Muscle of leg (tissue), 3 donors: ENCODE measurements at regions not wholly inside any gene's neighbourhood (a gene's known extent, or its start where the extent isn't known, plus 50 kb on each side); places are given as distances from the start of the nearest gene placed in this dataset.
"Not testable (repeated sequence)": the region's sequence is repeated elsewhere in the genome, so short reads cannot be mapped to it uniquely, and the experiment has no call there.

ENCODE experiments used
- DNase-seq: peaks from one replicate; pipeline ENCODE4 v3.0.0; 2013
- H3K27ac ChIP-seq: one replicate; pipeline ENCODE4 v1.5.1; 2013; ENCODE audit warnings: mild to moderate bottlenecking, low read length, control low read depth
- H3K27me3 ChIP-seq: one replicate; pipeline ENCODE4 v1.6.1; 2013; ENCODE audit warnings: low read length; ENCODE audit not compliant: control insufficient read depth, insufficient read depth
- H3K36me3 ChIP-seq: one replicate; pipeline ENCODE4 v1.6.1; 2013; ENCODE audit warnings: low read length; ENCODE audit not compliant: control insufficient read depth, insufficient read depth
- H3K4me1 ChIP-seq: one replicate; pipeline ENCODE4 v1.6.1; 2013; ENCODE audit warnings: low read length; ENCODE audit not compliant: control insufficient read depth, insufficient read depth
- H3K4me3 ChIP-seq: one replicate; pipeline ENCODE4 v1.5.1; 2013; ENCODE audit warnings: low read length, control low read depth
- H3K9me3 ChIP-seq: replicated peaks from 2 replicates; pipeline ENCODE4 v1.6.1; 2013; ENCODE audit warnings: low read depth, low read length; ENCODE audit not compliant: control insufficient read depth
- WGBS: methylation state at CpG from one replicate; pipeline ENCODE4 v1.1.5; 2013; ENCODE audit warnings: missing lambda C conversion rate; ENCODE audit not compliant: insufficient coverage; 5-methylcytosine and 5-hydroxymethylcytosine counted together

GRCh38 chr12:83470749-83471148 is 784.0 kb downstream of the TMTC2 start:
- no peaks in the 10 kb centered on the region for H3K9me3 ChIP-seq
- DNase-seq = no peak
- 100% methylated on average over 1 of the region's 3 CpGs for WGBS
- no peak overlapping the region for H3K4me3 ChIP-seq
- H3K36me3 ChIP-seq = no peaks in the 10 kb centered on the region
- no peaks in the 10 kb centered on the region for H3K27me3 ChIP-seq
- no peak overlapping the region for H3K27ac ChIP-seq
- no peaks in the 10 kb centered on the region for H3K4me1 ChIP-seq

GRCh38 chr12:83468988-83469908 is 782.5 kb downstream of the TMTC2 start:
- Histone ChIP-seq H3K4me1 (no peaks in the 10 kb centered on the region), H3K36me3 (no peaks in the 10 kb centered on the region), H3K27me3 (no peaks in the 10 kb centered on the region), H3K9me3 (no peaks in the 10 kb centered on the region), H3K27ac (no peak overlapping the region), H3K4me3 (no peak overlapping the region)
- DNase-seq = peak; percentile 20
- WGBS = 42% methylated on average over 3 of the region's 5 CpGs

GRCh38 chr12:83465632-83466031 is 778.9 kb downstream of the TMTC2 start:
- no CpG with 5 or more reads among the region's 2 CpGs for WGBS
- no peaks in the 10 kb centered on the region for H3K36me3 ChIP-seq
- H3K4me1 ChIP-seq = no peaks in the 10 kb centered on the region
- no peak overlapping the region for H3K4me3 ChIP-seq
- H3K27ac ChIP-seq = no peak overlapping the region
- H3K27me3 ChIP-seq = no peaks in the 10 kb centered on the region
- no peak for DNase-seq
- H3K9me3 ChIP-seq = no peaks in the 10 kb centered on the region

GRCh38 chr12:83462419-83462818 is 775.7 kb downstream of the TMTC2 start:
- Histone ChIP-seq H3K9me3 (no peaks in the 10 kb centered on the region), H3K36me3 (no peaks in the 10 kb centered on the region), H3K4me3 (no peak overlapping the region), H3K27me3 (no peaks in the 10 kb centered on the region), H3K27ac (no peak overlapping the region), H3K4me1 (no peaks in the 10 kb centered on the region)
- no peak for DNase-seq

GRCh38 chr12:83461336-83461935 is 774.7 kb downstream of the TMTC2 start:
- WGBS = no CpG with 5 or more reads among the region's 3 CpGs
- Histone ChIP-seq H3K9me3 (no peaks in the 10 kb centered on the region), H3K36me3 (no peaks in the 10 kb centered on the region), H3K27ac (no peak overlapping the region), H3K4me3 (no peak overlapping the region), H3K4me1 (no peaks in the 10 kb centered on the region), H3K27me3 (no peaks in the 10 kb centered on the region)
- peak; percentile 10 for DNase-seq

- H3K9me3 ChIP-seq = no peaks in the 10 kb centered on the region
- H3K4me1 ChIP-seq = no peaks in the 10 kb centered on the region
- DNase-seq = no peak
- WGBS = 84% methylated on average over 2 of the region's 2 CpGs
- no peak overlapping the region for H3K4me3 ChIP-seq
- no peaks in the 10 kb centered on the region for H3K27me3 ChIP-seq
- H3K36me3 ChIP-seq = no peaks in the 10 kb centered on the region
- H3K27ac ChIP-seq = no peak overlapping the region
These were observed 764.5 kb downstream of the TMTC2 start for GRCh38 chr12:83451189-83451588.

- Histone ChIP-seq H3K27ac (no peak overlapping the region), H3K4me1 (no peaks in the 10 kb centered on the region), H3K9me3 (no peaks in the 10 kb centered on the region), H3K4me3 (no peak overlapping the region), H3K27me3 (no peaks in the 10 kb centered on the region), H3K36me3 (no peaks in the 10 kb centered on the region)
- no CpG with 5 or more reads among the region's 1 CpG for WGBS
- no peak for DNase-seq
These were observed 747.9 kb downstream of the TMTC2 start for GRCh38 chr12:83434600-83434999.

- no peaks in the 10 kb centered on the region for H3K4me1 ChIP-seq
- H3K36me3 ChIP-seq = no peaks in the 10 kb centered on the region
- no peaks in the 10 kb centered on the region for H3K9me3 ChIP-seq
- WGBS = no CpG with 5 or more reads among the region's 3 CpGs
- no peaks in the 10 kb centered on the region for H3K27me3 ChIP-seq
- H3K4me3 ChIP-seq = no peak overlapping the region
- DNase-seq = no peak
- H3K27ac ChIP-seq = no peak overlapping the region
These were observed 745.5 kb downstream of the TMTC2 start for GRCh38 chr12:83432176-83432719.

GRCh38 chr12:83427586-83428136 is 741.0 kb downstream of the TMTC2 start:
- not testable (repeated sequence) for H3K9me3 ChIP-seq, H3K4me3 ChIP-seq, H3K36me3 ChIP-seq, DNase-seq, H3K27ac ChIP-seq, H3K27me3 ChIP-seq, H3K4me1 ChIP-seq
- no CpG with 5 or more reads among the region's 2 CpGs for WGBS

- Histone ChIP-seq H3K9me3 (no peaks in the 10 kb centered on the region), H3K27ac (no peak overlapping the region), H3K27me3 (no peaks in the 10 kb centered on the region), H3K4me1 (no peaks in the 10 kb centered on the region), H3K36me3 (no peaks in the 10 kb centered on the region), H3K4me3 (no peak overlapping the region)
- no peak for DNase-seq
- 84% methylated on average over 3 of the region's 3 CpGs for WGBS
These were observed 728.3 kb downstream of the TMTC2 start for GRCh38 chr12:83414981-83415380.
